HG03039 (cell line): ENCODE measurements at regions not wholly inside any gene's neighbourhood (a gene's known extent, or its start where the extent isn't known, plus 50 kb on each side); places are given as distances from the start of the nearest gene placed in this dataset.

Experiments used
- ATAC-seq: cut with Tn5 transposase; IDR thresholded peaks from one replicate; pipeline ENCODE4 v1.9.1; 2021; ENCODE audit warnings: mild to moderate bottlenecking, moderate library complexity; ENCODE audit not compliant: unreplicated experiment

GRCh38 chr4:11592276-11592675, 163.6 kb upstream of the HS3ST1 start:
- ATAC-seq, result no peak

- ATAC-seq, result no peak
These were observed 161.4 kb upstream of the HS3ST1 start for GRCh38 chr4:11590132-11590531.

- no peak for ATAC-seq
These were observed 161.0 kb upstream of the HS3ST1 start for GRCh38 chr4:11589676-11590075.

- no peak for ATAC-seq
These were observed 159.1 kb upstream of the HS3ST1 start for GRCh38 chr4:11587797-11588196.

- ATAC-seq, result no peak
These were observed 156.8 kb upstream of the HS3ST1 start for GRCh38 chr4:11585506-11585905.

- ATAC-seq, result no peak
These were observed 139.8 kb upstream of the HS3ST1 start for GRCh38 chr4:11568511-11568910.

GRCh38 chr4:11566444-11567022, 137.8 kb upstream of the HS3ST1 start:
- ATAC-seq, result no peak

- no peak for ATAC-seq
These were observed 137.2 kb upstream of the HS3ST1 start for GRCh38 chr4:11565899-11566298.

- no peak for ATAC-seq
These were observed 136.5 kb upstream of the HS3ST1 start for GRCh38 chr4:11565213-11565612.

GRCh38 chr4:11564021-11564420, 135.3 kb upstream of the HS3ST1 start:
- ATAC-seq, result no peak

GRCh38 chr4:11549525-11549924, 120.8 kb upstream of the HS3ST1 start:
- ATAC-seq, result no peak

- peak; percentile 92 for ATAC-seq
These were observed 119.9 kb upstream of the HS3ST1 start for GRCh38 chr4:11548597-11549082.

GRCh38 chr4:11546391-11547175, 117.9 kb upstream of the HS3ST1 start:
- ATAC-seq, result no peak

GRCh38 chr4:11545651-11546050, 117.0 kb upstream of the HS3ST1 start:
- no peak for ATAC-seq

GRCh38 chr4:11544211-11544610, 115.5 kb upstream of the HS3ST1 start:
- no peak for ATAC-seq

GRCh38 chr4:11543706-11544105, 115.0 kb upstream of the HS3ST1 start:
- ATAC-seq, result no peak

GRCh38 chr4:11542952-11543351, 114.3 kb upstream of the HS3ST1 start:
- no peak for ATAC-seq

- no peak for ATAC-seq
These were observed 109.2 kb upstream of the HS3ST1 start for GRCh38 chr4:11537846-11538245.

- no peak for ATAC-seq
These were observed 106.6 kb upstream of the HS3ST1 start for GRCh38 chr4:11535333-11535732.

- no peak for ATAC-seq
These were observed 106.1 kb upstream of the HS3ST1 start for GRCh38 chr4:11534623-11535302.

- no peak for ATAC-seq
These were observed 103.4 kb upstream of the HS3ST1 start for GRCh38 chr4:11532138-11532537.

GRCh38 chr4:11529625-11530201, 101.0 kb upstream of the HS3ST1 start:
- no peak for ATAC-seq
